ENCODE measurements at regions not wholly inside any gene's neighbourhood (a gene's known extent, or its start where the extent isn't known, plus 50 kb on each side); places are given as distances from the start of the nearest gene placed in this dataset.
A peak's percentile ranks its signal among the peaks of the same experiment; 100 is the strongest.

DNA sequence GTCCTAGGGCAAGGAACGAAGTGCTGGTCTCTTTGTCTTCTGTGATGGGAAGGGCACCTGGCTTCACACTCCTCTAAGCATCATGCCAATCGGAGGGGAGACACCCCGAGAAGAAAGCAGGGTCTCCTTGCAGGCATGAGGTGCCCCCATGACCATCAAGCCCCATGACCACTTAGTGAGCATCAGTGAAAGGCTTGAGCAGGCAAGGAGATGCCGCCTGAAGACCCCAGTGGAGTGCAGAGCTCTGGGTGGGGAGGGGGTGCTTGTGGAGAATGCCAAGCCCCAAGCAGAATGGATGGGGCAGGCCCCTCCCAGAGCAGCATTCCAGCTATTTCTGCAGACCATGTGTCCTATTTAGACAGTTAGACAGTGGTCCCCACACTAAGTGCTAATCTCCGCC is 232.7 kb upstream of the TNRC6C start:
- no peak for DNase-seq (ENCODE audit: low spot score)

DNA sequence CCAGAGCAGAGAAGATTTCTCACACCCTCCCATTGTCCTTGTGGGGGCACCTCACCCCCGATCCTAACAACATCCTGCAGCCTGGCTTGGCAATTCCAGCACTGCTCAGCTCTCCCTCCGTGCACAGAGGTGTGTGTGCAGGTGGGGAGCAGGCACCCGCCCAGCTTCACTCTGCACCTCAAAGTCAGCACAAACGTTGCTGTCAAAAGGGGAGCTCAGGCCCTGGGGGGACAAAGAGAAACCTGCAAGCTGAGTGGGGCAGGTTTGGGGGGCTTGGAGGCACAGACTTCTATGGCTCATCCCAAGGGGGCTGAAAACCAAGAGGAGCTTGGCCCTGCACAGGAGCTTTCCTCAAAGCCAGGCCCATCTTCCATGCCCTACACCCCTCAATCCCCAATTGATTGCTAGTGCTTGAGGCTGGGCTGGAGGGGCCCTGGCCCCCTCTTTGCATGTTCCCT is 231.9 kb upstream of the TNRC6C start:
- DNase-seq (ENCODE audit: low spot score): no peak

DNA sequence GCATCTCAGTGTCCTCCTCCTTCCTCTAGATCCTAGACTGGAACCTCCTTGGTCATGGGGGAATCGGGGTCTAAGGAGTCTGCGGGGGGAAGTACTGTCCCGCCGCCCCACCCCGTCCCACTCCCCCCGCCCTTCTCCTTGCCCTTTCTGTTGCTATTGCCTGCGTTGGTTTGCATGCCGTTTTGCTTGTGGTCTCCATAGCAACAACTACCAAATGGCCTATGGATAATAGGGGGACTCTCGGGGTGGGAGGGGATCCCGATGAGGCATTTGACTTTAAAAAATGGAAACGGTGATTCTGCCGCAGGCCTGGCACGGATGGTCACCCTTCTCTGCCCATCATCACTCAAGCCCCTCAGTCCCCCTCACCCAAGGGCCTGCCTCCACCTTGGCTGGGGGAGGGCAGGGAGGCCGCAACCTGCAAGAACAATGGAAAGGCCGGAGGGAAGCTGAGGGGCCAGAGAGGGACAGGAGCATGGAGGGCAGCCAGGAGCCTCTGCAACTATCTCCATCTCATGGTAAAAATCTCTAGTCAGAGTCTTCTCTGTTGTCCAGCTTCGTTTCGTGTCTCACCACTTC is 231.4 kb upstream of the TNRC6C start:
- no peak for DNase-seq (ENCODE audit: low spot score)

DNA sequence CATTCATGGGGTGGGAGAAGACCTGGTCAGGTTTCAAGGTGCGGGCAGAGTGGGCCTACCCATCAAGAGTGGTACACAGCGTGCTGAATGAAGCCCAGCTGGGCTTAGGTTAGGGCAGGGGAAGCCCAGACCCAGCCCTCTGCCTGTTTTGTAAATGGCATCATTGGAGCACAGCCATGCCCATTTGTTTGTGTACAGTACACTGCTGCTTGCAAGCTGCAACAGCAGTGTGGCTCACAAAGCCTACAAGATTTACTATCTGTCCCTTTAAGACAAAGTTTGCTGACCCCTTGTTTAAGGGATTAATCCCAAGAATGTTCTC is 230.1 kb upstream of the TNRC6C start:
- no peak for DNase-seq (ENCODE audit: low spot score)

DNA sequence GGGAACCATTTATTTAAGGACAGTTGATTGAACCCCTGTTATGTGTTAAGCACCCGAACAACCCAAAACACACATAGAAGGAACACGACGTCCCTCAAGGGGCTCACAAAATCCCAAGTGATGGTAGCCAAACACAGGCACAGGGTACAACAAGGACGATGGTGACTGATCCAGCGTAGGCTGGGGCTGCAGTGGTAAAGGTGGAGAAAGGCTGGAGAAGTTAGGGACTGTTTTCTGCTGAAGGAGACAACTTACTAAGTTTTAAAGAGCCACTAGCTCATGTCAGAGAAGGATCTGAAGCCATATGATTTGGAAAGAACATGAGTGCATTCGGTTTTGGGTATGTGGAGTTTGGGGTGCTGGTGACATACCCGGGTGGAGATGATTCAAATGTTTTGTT is 229.6 kb upstream of the TNRC6C start:
- no peak for DNase-seq (ENCODE audit: low spot score)

DNA sequence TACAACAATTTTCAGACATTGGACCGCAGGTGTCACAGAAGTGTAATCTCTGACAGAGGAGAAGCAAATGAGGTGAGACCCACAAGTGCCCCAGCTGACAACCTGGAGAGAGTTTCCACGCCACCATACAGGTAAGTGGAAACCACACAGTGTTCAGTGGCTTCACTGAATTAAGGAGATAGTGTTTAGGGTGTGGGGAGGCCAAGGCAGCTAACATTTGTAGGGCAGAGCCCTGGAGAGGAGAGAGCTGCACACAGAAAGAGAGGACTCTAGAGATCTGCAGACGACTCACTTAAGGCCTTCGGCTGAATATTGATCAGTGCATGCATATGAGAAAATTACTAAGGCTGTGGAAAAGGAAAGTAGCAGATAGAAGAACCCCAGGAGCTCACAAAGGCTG is 228.9 kb upstream of the TNRC6C start:
- no peak for DNase-seq (ENCODE audit: low spot score)

DNA sequence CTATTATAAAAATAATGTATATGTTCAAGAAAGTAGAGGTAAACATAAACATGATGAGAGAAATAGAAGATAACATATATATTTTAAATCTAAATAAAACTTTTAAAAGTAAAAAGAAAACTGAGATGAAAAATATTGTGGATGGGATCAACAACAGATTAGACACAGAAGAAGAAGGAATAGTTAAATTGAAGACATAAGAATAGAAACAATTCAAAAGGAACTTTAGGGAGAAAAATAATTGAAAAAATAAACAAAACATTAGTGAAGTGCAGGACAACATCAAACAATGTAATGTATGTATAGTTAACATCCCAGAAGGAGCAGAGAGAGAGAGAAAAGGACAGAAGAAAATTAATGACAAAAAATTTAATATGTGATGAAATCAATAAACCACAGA is 228.1 kb upstream of the TNRC6C start:
- no peak for DNase-seq (ENCODE audit: low spot score)

DNA sequence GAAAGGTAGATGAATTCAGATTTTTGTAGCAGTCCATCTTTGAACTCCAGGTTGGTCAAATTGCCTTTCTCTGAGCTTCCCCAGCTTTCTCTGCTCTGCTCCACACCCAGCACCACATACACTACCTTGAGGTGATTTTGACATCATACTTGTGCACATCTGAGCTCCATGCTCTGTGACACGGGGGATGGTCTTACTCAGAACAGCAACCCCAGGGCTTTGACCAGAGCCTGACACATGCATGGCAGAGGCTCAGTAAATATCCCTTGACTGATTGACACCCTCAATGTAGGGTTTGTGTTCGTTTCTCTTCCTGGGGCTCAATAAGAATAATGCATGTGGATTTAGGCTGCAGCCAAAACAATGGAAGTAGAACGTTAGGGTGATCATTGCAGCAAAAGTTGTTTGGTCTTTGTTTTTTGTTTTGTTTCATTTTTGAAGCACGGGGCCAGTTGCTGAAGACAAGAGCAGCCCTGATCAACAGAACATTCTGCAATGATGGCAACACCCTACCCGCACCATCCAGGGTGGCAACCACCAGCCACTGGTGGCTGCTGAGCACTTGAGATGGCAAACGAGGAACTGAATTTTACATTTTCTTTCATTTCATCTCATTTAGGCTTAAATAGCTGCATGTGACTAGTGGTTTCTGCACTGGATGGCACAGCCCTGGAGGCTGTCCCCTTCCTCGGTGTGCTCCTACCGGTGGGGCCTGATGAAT is 224.8 kb upstream of the TNRC6C start:
- DNase-seq (ENCODE audit: low spot score): no peak

DNA sequence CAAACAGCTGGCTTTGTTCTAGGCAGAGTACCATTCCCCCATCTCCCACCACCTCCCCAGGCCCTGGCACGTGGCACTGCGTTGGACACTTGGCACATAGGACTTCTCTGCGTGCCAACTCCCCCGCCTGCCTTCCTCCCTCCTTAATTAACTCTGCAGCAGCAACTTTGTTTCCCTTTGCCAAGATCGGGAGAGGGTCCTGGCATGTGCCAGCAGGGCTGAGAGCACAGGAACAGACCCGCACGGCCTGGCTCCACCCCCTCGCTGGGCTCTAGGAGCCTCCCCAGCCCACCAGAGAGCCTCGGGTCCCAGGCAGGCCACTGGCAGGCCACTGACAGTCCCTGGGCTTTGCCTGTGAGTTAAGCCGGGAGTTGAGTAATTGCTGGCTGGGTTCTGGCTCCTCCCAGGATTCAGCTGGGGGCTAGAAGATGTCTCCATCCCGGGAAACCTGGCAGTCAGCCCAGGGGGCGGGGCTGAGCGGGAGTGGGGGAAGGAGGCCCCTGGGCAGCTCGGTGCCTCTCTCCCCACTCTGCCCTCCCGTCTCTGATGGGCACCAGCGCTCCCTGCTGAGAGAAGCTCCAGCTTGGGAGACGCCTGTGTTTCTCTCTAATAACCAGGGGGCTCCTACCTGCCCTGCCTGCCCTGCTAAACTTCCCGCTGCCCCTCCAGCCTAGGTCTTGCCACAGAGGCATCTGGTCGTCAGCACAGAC is 224.0 kb upstream of the TNRC6C start:
- DNase-seq (ENCODE audit: low spot score): no peak

DNA sequence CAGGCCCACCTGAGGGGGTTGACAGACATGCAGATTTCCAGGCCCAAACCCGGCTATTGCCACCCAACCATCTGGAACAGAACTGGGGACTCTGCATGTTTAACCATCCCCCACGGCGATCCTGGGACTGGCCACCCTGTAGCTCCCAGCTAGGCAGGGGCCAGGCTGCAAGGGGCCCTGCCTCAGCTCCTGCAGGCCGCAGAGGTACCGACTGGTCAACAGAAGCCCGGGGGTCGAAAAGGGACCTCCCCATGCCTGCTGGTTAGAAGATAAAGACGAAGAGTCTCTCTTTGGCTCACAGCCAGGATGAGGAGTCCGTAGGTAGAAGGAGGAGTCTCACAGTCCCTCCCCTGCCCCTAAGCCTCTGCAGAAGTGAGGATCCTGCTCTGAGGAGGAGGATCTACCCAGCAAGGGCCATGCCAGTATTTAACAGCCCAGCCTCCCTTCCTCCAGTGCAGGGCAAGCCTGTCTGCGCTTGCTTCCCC is 223.4 kb upstream of the TNRC6C start:
- DNase-seq (ENCODE audit: low spot score): no peak

DNA sequence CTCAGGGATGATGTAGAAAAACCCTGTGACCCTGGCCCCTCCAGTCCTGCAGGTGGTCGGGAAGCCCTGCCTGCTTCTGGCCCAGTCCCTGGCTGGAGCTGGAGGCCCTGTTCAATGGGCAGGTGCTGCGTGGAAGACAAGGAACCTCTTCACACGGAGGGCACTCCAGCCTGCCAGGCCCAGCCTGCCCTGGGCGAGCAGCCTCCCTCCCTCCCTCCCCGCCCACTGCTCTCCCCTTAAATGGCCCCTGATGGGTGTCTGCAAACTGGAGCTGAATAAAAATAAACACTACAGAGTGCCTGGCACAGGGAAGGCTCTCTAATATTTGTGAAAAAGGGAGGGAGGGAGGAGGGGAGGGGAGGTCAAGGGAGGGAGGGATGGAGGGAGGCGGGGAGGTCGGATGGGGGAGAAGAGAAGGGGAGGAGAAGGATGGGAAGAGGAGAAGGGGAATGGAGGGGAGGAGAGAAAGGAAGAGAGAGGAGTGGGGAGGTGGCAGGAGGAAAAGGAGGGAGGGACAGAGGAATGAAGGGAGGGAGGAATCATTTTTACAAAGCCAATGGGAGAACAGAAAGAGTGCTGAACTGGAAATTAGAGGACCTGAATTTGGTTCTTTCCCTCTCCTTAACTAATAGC is 222.8 kb upstream of the TNRC6C start:
- DNase-seq (ENCODE audit: low spot score): no peak

DNA sequence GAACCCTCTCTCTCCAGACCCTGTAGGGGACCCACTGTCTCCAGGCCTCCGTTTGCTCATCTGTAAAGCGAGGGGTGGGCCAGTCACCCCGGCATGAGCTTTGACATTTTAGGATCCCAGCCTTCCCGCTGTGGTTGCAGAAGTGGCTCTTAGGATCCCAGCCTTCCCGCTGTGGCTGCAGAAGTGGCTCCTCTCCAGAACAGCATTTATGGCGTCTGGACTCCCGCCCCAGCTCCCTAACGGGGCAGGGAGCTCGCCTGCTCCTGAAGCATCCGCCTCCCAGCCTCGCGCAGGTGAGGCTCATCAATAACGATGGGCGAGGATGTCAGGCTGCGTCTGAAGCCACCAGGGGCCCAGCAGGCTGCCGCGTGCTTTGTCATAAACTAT is 222.3 kb upstream of the TNRC6C start:
- DNase-seq (ENCODE audit: low spot score): no peak

DNA sequence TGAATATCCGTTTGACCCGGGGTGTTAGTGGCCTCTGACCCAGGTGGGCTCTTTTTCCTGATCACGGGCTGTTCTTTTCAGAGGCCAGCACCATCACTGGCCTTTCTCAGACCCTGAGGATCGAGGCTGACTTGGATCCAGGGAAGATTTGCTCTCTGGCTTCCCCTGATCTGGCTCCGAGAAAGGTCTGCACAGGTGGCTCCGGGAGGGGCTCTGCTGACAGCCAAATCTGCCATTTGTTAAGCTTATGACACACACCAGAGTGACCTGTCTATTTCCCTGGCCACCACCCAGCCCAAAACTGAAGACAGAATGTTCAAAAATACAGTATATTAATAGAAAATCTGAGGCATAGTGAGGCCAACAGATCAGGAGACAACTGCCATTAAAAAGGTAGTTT is 221.8 kb upstream of the TNRC6C start:
- DNase-seq (ENCODE audit: low spot score): no peak

DNA sequence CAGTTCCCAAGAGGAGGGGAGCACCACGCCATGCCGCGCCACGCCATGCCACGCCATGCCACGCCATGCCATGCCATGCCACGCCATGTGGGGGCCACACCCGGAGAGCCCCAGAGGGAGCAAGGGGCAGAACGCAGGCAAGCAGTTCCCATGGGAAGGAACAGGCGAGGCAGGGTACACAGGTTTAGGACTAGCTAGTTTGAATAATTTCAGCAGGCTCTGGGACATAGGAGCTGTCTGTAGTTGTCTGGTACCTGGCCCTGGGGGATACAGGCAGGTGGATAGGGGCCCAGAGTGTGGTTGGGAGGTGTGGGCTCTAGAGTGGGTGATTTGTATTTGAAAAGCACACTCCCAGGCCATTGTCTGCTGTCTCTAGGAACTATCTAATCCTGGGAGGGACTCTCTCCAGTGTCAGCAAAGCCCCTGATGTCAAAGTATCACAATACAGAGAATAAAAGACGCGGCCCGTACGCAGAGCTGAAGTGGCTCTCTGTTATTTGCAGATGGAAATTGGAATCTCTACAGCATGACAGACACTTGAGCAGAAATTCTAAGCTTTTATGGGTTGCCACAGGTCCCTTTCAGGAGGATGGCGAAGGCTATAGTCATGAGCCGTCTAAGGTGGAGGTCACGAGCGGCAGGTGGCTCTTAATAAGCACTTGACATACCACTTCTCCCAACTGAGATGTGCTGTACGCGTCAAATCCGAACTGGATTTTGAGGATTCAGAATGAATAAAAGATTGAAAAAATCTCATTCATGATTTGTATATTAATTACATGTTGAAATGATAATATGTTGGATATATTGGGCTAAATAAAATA is 220.8 kb upstream of the TNRC6C start:
- no peak for DNase-seq (ENCODE audit: low spot score)

DNA sequence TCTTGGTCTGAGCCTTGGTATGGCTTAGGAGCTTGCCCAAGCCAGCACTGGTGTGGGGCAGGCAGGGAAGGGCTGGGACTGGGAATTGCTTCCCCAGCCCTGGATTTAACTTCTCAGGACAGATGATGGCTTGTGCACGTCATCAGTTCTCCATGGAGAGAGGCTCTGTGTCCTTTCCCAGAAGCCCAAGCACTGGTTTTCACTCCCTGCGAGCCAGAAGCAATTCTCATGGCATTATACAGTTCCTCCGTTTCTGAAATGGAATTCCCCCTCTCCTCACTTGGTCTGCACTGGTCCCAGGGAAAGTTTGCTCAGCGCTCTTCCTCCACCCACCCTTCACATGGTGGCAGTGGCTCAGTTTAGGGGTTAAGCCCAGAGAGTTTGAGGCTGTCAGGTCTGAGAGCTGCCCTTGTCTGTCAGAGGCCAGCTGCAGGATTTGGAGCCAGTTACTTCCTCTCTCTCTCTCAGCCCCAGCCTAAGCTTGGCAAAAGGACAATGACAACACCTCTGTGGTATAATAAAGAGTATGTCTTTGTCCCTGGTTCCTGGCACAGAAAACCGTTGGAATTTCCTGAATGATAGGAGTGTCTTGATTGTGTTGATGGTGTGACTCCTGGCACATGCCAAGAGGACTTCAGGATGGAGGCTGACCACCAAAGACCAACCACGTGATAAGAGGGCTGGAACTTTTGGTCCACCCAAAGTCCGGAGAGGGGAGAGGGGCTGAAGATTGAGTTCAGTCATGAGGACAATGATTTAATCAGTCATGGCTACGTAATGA is 219.6 kb upstream of the TNRC6C start:
- DNase-seq (ENCODE audit: low spot score): no peak

DNA sequence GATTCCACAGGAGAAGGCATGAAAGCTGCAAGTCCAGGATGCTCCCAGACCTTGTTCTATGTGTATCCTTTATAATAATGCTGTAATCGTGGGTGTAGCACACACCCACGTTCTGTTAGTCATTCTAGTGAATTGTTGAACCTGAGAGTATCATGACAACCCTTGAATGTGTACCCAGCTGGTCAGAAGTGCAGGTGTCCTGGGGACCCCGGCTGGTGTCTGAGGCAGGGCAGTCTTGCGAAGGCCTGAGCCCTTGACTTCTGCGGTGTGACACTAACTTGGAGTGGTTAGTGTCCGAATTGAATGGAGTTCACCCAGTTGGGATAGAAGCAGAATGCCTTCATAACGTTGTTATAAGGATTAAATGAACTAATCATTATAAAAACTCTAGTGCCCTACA is 218.0 kb upstream of the TNRC6C start:
- no peak for DNase-seq (ENCODE audit: low spot score)

DNA sequence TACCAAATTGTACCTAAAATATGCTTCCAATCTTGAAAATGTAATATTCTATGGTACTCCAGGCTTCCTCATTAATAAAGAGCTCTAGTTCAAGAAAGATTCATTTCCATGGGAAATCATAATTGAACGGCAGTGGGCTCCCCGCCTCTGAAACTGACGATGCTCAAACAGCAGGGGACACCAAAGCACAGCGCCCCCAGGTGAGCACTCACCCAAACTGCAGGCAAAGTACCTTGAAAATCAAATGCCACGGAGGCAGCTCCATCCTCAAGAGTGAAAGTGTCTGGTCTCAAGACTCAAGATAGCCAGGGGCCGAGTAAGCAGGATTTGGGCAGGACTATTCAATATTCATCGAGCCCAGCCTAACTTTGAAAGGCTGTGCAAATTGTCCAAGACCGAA is 217.4 kb upstream of the TNRC6C start:
- peak; percentile 43 for DNase-seq (ENCODE audit: low spot score)

DNA sequence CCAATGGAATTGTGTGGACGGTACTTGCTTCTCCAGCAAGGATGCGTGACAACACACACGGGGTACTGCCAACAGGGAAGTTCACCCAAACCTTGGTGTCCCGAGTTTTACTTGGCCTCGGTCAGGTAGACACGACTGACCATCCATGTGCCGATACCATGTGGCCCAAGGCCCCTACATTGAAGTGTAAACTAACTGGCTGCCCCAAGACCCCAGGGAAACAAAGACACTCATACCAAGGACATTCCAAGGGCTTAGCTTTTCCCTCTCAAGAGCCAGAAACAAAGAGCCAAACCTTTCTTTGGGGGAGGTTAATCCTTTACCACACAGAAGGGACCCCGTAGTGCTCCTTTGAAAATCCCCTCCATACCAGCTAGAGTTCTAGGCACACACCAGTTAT is 215.9 kb upstream of the TNRC6C start:
- no peak for DNase-seq (ENCODE audit: low spot score)

DNA sequence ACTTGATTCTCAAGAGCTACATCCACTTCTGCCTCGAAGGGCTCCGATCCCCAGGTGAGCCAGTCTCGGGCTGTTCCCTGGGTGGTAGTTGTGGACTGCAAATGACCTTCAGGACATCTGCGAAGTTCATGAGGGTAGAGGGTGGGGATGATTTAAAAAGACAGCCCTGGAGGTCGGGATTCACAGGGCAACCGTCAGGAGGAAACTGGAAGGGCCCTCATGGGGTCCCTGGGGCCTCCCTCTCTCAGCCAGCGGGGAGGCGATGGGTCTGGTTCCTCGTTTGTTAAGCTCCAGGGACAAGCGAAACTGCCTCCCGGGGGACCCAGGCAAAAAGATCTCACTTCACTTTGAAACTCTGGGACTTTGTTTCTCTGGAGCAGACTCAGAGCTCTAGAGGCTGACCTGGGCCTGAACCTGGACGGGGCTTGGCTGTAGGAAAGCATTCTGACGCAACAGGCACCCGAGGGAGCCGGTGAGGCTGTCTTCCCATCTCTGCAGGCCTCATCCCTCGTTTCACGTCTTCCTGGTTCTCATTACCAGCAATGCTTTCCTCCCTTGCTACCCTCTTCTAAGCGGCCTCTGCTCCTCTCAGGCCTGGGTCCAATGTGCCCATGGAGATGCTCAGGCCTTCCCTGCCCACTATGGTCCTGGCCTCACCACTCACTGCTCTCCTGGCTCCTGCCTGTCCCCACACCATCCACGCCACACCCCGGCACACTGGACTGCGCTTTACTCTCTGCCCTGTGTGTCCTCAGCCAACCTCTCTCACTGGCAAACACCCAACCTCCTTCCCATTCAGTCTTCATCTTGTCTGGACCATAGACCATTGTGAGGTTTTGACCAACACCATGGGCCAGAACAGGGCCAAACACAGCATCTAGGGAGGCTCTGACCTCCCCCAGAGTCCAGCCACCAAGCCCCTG is 214.2 kb upstream of the TNRC6C start:
- DNase-seq (ENCODE audit: low spot score): no peak

DNA sequence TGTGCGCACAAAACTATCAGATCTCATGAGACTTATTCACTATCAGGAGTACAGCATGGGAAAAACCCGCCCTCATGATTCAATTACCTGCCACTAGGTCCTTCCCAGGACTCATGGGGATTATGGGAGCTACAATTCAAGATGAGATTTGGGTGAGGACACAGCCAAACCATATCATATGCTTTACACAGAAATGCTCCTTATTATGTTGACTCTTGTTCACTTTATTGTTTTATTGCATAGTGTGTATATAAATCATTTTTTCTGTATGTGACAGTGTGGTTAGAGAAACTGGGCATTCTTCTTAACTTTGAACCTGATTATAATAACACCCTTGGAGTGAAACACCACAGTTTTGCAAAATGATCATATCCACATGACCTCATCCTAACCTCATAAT is 212.8 kb upstream of the TNRC6C start:
- no peak for DNase-seq (ENCODE audit: low spot score)
